SHP77 treated with DMSO at 0.1 percent for 48 hours (cell line): ENCODE measurements at regions not wholly inside any gene's neighbourhood (a gene's known extent, or its start where the extent isn't known, plus 50 kb on each side); places are given as distances from the start of the nearest gene placed in this dataset.
"Not testable (repeated sequence)": the region's sequence is repeated elsewhere in the genome, so short reads cannot be mapped to it uniquely, and the experiment has no call there.

ENCODE experiments used
- DNase-seq: peaks from one replicate; lab custom pipeline; 2025; lab: John Stamatoyannopoulos, UW

DNA sequence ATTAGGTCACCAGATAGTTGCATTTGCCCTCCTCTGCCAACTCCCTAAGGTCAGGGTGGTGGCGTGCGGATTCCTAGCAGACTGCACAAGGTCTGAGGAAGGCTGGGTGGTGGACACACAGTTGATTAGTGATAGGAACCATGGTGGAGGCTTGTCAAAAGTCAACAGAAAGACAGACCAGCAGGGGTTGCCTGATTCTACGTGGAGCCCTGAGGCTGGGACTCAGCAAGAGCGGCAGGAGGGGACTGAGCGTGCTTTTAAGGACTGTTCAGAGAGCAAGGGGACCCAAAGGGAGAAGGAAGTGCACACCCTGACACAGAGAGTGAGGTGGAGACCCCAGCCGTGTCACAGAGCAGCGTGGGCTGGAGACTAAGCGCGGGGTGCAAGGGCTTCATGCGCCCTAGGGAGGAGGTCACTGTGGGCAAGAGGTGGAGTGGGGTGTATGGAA is 513.2 kb downstream of the RNF144A start:
- DNase-seq = no peak

DNA sequence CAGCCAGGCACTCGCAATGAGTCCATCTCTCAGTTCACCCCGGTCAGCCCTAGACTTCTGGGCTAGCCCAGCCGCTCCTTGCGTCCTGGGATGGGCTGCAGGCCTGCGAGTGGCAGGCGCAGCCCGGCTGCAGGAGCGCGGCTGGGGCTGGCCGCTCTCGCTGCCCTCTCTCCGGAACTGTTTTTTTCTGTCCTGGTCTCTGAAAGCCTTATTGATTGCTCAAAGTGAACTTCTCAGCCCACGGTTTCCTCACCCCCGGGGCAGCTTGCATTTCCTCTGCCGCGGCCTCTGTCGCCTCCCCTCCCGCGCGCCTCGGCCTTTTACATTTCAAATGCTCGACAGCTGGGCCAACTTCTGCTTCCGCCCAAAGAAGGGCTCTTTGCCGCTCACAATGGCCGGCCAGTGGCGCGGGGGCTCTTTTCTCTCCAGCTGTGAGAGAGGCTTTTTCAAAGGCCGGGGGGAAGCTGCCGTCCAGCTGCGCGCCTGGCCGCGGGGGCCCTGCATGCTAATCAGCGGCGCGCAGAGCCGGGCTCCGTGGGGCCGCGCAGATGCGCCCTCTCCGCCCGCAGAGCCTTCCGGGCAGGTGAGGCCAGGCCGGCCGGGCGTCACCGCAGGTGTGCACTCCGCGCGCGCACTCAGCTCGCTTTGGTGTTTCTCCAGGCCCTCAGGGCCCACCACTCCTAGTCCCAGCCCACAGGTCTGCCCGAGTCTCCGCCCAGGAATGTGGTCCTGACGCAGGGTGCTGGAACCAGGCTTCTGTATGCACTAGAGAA is 513.8 kb downstream of the RNF144A start:
- no peak for DNase-seq

DNA sequence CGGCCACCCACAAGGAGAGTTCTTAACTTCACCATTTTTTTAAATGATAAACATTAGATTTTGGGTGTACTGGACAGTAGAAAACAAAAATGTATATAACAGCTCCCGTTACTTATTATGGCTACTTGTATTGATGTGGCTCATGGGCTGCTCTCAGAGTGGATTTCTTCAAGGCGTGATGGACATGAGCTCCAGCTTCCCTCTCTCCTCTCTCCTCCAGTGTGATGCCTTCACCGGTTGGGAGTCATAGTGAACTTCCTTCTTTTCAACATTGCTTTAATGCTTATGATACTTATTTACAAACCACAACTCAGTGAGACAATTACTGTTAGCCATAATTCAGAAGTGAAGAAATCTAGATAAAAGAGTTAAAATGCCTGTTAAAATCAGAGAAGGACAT is 515.2 kb downstream of the RNF144A start:
- no peak for DNase-seq

DNA sequence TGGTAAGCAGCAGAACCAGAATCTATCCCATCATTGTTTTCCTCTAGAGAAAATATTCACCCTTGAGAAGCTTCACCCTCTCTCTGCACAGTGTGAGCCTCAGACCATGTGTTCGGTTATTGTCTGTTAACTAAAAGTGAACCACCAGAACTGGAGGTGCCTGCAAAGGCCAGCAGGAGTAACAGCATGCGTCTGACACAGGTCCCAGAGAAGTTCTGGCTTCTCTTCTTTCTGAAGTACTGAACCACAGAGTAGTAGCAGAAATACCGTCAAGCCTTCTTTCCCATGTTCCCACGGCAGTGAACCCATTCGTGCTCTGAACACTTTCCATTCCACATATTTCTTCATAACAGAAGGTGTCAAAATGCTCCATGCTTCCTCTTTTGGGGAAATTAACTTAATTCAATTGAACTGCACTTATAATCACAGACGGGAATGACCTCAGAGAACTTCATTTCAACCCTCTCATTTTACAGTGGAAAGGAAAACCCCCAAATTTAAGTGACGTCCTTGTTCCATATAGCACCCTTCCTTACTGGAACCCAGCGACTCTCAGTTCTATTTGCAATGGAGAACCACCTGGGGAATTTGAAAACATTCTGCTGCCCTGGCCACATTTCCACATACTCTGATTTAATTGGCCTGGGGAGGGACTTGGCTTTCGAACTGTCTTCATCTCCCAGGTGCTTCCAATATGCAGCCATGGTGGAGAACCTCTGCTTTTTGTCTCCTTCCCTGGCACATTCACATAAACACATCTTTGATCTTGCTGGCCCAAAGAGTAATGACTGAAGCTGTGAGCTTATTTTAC is 519.1 kb downstream of the RNF144A start:
- DNase-seq = no peak

DNA sequence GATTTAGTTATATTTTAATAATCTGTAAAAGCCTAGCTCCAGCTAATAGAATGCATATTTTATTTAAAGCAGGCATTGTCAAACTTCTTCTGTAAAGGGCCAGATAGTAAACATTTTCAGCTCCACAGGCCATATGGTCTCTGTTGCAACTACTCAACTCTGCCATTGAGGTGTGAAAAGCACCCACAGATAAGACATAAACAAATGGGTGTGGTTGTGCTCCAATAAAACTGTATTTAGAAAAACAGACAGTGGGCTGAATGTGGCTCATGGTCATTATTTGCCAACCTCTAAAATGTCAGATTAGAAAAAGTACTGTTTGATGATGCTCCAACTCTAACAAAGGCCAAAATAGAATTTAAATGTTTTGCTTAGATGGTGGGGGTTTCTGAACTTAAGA is 519.9 kb downstream of the RNF144A start:
- no peak for DNase-seq

DNA sequence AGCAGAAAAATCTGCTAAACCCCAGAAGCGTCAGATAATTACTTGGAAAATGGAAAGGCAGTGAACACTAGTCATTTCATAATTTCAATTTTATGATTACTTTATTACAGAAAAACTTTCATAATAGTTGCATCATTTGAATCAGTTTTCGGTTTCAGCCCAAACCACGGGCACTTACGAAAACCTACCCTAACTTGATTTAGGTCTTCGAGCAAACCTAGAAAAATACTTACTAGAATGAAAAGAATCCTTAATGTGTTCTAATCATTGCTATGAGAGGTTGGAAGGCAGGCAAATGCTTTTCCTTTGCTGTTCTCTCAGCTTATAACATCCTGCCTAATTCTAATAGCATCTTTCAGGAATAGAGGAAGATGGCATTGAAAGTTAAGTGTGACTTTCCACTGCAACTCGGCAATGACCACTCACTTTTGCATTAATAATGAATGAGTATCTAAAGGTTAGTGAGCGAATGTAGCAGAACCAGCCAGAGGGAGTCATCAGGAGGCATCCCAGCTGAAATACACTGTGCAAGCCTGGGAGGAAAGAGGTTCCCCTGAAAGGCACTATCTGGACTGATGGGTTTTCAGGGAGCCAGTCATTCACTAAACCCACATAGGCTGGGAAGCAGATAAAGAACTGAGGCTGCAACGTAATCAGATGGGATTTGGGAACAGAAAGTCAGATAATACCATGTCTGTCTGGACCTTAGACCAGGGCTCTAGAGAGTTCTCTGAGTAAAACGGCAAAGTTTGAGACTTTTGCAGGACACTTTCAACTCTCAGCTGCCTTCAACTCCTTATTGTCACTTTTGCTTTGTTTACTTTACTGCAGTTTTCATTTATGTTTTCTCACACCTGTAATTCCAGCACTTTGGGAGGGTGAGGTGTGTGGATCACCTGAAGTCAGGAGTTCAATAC is 520.8 kb downstream of the RNF144A start:
- DNase-seq = no peak

DNA sequence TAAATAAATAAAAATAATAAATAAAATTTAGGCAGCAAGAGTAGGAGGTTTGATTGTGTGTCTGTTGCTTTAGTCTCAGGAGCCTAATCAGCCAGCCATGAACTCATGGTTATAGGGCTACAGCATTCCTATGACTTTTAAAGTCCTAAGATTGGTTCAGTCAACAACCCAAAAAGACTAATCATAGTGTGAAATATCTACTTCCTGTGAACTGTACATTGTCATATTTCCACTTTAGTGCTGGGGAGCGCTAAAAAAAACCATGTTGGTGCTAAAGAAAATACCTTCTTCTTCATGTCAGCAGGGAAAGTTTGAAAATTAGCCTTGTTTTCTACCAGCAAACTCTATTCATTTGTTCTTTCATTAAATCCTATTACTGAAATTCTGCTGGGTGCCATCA is 521.6 kb downstream of the RNF144A start:
- DNase-seq = no peak

DNA sequence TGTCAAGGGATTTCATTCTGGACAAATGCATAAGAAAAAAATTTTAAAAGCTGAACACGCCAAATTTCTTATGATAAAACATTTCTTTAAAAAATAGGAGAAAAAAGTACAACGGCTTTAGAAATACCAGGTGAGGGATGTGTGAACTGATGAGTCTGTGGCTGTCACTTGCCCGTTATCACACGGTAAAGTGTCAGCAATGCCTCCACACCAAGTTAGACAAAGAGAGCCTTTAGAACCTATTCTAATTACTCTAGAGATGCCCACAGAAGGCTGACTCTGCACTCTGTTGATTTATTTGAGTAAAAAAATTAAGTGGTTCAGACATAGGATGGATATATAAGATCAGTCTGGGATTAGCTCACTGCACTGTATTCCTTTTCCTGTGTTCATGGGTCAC is 523.8 kb downstream of the RNF144A start:
- DNase-seq = no peak

DNA sequence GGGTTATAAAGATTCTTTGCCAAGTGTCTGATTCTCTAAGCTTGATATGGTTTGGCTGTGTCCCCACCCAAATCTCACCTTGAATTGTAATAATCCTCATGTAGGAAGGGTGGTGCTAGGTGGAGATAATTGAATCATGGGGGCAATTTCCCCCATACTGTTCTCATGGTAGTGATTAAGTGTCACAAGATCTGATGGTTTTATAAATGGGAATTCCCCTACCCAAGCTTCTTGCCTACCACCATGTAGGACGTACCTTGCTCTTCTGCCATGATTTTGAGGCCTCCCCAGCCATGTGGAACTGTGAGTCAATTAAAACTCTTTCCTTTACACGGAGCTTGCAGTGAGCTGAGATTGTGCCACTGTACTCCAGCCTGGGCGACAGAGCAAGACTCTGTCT is 524.6 kb downstream of the RNF144A start:
- not testable (repeated sequence) for DNase-seq

DNA sequence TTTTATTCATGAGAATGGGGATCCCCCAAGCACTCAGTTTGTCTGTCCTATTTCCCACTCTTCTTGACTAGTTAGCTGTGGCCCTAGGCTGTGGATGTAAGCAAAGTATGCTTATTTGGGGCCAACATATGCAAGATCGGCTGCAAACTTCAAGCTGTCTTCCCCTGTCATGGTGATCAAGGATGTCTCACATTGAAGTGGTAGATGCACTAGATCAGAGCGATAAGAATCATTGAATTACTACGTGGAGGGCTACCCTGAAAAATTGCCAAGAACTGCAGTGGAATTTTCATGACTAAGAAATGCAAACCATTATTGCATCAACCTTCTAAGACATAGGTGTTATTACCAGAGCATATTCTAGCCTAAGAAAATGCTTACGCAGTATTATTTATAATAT is 527.4 kb downstream of the RNF144A start:
- no peak for DNase-seq

DNA sequence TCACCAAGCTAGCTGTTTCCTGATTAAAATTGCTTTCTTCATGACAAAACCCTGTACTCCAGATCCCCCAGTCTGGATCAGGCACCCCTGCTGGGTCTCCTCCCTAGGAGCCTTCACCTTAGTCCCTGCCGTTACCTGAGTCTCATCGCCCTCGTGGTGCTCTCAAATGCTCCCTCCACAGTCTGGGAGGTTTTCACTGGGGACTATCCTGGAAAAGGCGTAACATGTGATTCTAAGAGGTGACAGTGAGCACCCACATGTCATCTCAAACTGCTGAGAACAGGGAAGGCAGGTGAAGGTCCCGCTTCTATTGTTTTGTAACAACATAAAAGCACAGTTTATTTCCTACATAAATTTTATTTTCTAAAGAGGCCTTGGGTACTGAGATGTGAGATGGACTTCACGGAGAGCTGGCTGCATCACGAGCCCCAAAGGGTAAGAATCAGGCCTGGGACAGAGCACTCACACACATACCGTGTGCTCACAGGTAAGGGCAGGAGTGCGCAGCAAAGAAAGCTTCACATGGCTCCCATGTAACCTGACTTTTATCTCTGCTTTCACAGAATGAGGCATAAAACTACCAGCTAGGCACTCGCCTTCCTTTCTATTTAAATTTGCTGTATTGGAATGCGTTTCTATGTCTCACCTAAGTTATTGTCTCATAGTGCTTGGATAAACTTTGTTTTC is 531.5 kb downstream of the RNF144A start:
- DNase-seq = no peak

DNA sequence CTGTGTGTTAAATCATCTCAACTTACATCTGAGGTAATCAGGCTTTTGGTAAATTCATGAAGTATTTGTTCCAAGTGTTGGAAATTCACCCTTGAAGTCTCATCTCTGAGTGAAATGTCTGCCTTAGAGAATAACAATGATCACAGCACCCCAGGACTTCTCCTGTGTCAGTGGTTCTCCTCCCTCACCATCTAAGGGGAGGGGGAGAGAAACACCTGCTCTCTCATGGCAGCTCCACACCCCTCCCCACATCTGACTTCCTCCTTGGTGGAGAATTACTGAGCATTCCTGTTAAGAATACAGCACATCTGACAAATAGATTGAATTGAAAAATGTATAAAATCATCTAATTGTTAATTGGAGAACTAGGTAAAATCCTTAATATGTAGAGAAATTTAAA is 532.1 kb downstream of the RNF144A start:
- DNase-seq = no peak

DNA sequence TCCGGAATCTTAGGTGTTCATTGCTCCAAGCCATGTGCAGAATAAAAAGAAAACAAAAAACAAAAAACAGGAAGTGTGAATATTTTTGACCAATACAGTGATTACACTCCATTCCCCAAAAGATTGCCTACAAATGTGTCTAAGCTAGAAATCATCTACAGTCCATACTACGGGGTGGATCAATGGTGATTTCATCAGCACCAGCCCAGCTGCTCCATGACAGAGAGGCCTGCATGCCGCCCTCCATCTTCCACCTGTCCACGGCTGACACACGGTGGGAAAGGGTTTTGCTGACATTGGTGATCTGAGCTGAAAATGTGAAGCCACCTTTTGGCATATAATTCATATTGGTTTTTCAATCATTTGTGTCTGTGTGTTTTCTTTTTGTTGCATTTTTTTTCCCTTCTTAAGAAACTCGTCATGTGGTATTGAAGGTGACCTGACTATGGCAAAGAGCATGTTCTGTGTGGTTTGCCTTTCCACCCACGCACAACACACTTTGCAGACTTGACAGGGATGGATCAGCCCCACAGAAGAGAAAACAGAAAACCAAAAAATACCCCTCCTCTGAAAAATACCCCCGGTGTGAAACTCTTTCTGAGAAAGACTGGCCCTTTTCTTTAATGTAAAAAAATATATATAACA is 533.1 kb downstream of the RNF144A start:
- DNase-seq = no peak

DNA sequence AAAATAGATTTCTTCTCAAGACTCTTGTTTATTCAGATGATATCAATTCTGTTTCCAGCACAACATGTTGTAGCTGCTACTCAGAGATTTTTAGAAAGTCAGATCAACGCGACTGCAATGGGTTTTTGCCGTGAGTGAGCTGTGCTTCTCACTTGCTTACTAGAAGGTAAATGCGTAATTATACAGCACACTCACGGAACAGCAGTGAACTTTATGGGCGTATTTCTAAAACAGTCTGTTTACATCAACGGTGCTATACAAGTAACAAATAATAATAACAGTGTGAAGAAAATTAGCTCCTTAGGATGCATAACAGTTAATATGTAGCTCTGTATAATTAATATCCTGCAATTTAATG is 533.6 kb downstream of the RNF144A start:
- no peak for DNase-seq

DNA sequence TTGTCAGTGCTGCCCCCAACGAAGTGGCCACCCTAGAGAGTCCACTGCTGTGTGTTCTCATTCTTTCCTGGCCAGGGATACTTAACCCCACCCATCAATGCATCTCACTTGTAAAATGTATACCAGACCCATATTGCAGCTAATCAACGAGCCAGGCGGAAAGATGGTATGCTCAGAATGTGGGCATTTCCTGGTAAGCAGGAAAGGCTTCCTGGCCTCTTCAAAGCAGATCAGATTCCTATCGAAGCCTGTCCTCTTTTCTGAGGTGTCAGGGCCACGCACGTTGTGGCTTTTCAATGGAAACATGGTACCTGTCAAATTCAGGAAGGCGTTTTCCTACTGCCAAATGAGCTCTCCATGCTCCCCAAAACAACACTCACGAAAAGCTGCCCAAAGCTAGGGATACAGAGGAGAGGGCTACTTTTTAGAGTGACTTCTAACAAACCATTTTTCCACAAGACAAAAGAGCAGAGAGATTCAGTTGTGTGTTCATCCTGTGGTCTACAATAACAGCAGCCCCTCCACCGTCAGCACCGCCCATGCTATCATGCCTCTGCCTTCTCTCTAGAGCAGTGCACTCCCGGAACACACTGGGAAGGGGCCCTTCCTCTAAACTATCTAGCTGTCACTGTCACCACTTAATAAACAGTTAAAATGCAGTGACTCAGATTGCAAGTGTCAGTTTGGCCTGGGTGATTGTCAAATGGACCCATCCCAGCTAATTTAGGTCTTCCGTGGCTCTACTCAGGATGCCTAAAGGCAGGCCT is 535.1 kb downstream of the RNF144A start:
- DNase-seq = no peak

DNA sequence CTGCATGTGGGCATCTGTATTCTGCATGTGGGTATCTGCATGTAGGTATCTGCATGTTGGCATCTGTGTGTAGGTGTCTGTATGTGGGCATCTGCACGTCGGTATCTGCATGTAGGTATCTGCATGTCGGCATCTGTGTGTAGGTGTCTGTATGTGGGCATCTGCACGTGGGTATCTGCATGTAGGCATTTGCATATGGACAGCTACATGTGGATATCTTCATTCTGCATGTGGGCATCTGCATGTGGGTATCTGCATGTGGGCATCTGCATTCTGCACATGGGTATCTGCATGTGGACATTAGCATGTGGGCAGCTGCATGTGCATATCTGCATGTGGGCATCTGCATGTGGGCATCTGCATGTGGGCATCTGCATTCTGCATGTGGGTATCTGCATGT is 537.4 kb downstream of the RNF144A start:
- DNase-seq = no peak

DNA sequence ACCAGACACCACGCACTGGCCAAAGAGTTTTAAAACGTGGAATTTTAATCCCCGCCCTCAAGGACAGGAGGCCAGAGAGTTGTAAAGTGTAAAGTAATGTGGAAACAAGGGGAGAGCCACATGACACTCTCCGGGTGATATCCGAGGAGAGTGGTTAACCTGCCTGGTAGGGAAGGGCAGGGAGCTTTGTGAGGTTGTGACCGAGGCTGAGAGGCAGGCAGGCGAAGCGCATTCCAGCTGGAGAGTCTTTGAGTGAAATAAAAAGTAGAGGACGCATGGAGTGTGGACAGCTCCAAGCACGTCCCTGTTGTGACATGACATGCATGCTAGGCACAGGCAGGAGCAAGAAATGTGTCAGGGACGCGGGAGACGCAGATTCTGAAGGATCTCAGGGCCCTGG is 539.5 kb downstream of the RNF144A start:
- DNase-seq = no peak

DNA sequence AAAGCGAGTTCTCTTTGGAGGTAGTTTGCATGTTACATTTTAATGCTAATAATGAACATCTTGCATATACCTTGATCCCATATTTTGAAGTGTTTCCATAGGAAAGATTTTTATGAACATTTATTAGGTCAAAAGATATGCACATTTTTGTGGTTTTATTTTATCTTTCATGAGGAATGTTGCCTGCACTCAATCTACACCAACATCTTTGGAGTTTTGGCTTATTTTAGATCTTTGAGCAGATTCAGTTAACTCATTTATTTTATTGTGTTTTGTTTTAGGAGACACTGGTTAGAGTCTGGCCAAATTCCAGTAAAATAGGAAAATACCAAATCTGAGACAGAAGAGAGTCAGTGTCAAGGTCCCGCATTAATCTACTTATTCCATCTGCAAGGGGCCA is 540.9 kb downstream of the RNF144A start:
- no peak for DNase-seq

DNA sequence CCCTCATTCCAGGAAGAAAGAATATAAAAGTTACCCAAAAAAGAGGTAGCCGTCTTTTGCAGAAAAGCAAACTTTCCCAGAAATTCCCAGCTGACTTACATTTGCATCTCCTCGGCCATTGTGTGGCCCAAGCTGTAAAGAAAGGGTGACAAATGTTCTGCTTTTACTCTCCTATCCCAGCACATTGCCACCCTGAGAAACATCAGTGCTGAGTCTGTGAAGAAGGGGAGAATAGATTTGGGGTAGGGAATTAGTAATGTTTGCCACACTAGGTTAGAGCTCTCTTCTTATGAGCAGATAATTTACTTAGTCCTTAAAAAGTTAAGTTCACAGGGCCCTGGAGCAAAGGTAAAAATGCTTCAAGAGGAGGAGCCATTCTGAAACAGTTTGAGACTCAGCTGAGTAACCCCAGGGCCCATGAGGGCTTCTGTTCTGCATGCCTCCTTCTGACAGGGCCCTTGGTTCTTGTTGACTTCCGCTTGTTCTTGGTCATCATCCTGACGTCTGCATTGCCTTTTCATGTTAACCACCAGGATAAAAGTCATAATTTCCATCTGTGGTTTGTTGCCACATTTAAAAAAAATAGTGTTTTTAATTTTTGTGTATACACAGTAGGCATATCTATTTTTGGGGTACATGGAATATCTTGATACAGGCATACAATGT is 550.7 kb downstream of the RNF144A start:
- no peak for DNase-seq

DNA sequence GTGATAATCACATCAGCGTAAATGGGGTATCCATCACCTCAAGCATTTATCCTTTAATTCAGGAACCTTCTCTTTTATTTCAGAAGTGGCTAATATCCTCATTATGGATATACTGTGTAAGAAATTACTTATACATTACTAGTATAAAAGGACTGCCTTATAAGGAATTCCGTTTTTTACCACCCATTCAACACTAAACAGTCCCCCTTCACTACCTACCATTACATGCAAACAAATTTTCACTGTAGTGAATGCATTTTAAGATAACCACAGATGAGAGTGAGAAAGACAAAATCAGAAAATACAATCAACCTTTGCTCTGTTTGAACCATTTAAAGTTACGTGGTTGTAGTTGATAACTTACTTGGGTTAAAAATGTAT is 551.2 kb downstream of the RNF144A start:
- DNase-seq = no peak
